PC-9 (cell line): ENCODE measurements at regions not wholly inside any gene's neighbourhood (a gene's known extent, or its start where the extent isn't known, plus 50 kb on each side); places are given as distances from the start of the nearest gene placed in this dataset.

Source experiments
- BruUV-seq: library from RNA; stranded (reverse); fragments of 400-500 nt; replicated peaks from 2 replicates; lab custom pipeline; 2021; lab: Mats Ljungman, UMichigan
- CTCF ChIA-PET: fragments of 300-600 bp; sonication (Branson Sonifier 250); formaldehyde crosslinking; loops from one replicate; lab custom pipeline; 2022; ENCODE audit warnings: antibody characterized with exemption; lab: Charles Lee
- POLR2A ChIA-PET: fragments of 300-600 bp; sonication (Branson Sonifier 250); formaldehyde crosslinking; loops from one replicate; lab custom pipeline; 2022; ENCODE audit warnings: antibody characterized with exemption; ENCODE audit not compliant: unreplicated experiment; lab: Charles Lee
- DNase-seq, 2 experiments: peaks; one replicate each; pipeline versions ENCODE4 v3.0.0 to v3.0.0-alpha.2; 2015 to 2022; ENCODE audit warnings: mixed read lengths in 1 of 2
- H2AFZ ChIP-seq: fragments of 200-600 bp; sonication (generic); 2 replicates; pipeline ENCODE4 v1.8.1; 2017; ENCODE audit warnings: antibody characterized with exemption
- H3F3A ChIP-seq: fragments of 200-600 bp; sonication (generic); 2 replicates; pipeline ENCODE4 v1.8.1; 2017; ENCODE audit warnings: antibody characterized with exemption, mild to moderate bottlenecking, low read depth; ENCODE audit not compliant: insufficient read depth
- H3K27ac ChIP-seq: fragments of 200-600 bp; sonication (generic); 2 replicates; pipeline ENCODE4 v1.6.1; 2016; ENCODE audit warnings: mixed run types
- H3K27me3 ChIP-seq: fragments of 200-600 bp; sonication (generic); 2 replicates; pipeline ENCODE4 v1.6.1; 2016; ENCODE audit warnings: low read depth, mixed run types; ENCODE audit not compliant: insufficient read depth
- H3K36me3 ChIP-seq: fragments of 200-600 bp; sonication (generic); 2 replicates; pipeline ENCODE4 v1.6.1; 2016; ENCODE audit warnings: low read depth, mixed run types
- H3K4me1 ChIP-seq: fragments of 200-600 bp; sonication (generic); replicated peaks from 2 replicates; pipeline ENCODE4 v1.6.1; 2016; ENCODE audit warnings: mixed run types; ENCODE audit not compliant: insufficient read depth
- H3K4me2 ChIP-seq: fragments of 200-600 bp; sonication (generic); 2 replicates; pipeline ENCODE4 v1.6.1; 2017; ENCODE audit warnings: mixed run types
- H3K4me3 ChIP-seq: fragments of 200-600 bp; sonication (generic); 2 replicates; pipeline ENCODE4 v1.6.1; 2016; ENCODE audit warnings: mixed run types
- H3K79me2 ChIP-seq: fragments of 200-600 bp; sonication (generic); 2 replicates; pipeline ENCODE4 v1.6.1; 2017; ENCODE audit warnings: low read depth, mixed run types
- H3K9me2 ChIP-seq: fragments of 200-600 bp; sonication (generic); 2 replicates; pipeline ENCODE4 v1.8.1; 2017; ENCODE audit warnings: mild to moderate bottlenecking; ENCODE audit not compliant: insufficient read depth
- H3K9me3 ChIP-seq: fragments of 200-600 bp; sonication (generic); 2 replicates; pipeline ENCODE4 v1.8.1; 2016; ENCODE audit warnings: low read depth; ENCODE audit not compliant: insufficient read depth
- H4K20me1 ChIP-seq: fragments of 200-600 bp; sonication (generic); 2 replicates; pipeline ENCODE4 v1.8.1; 2017; ENCODE audit not compliant: insufficient read depth
- CTCF ChIP-seq: fragments of 200-600 bp; sonication (generic); conservative IDR thresholded peaks from 2 replicates; pipeline ENCODE4 v1.6.1; 2017; ENCODE audit warnings: mixed run types, antibody characterized with exemption, mild to moderate bottlenecking, moderate library complexity
- EZH2 ChIP-seq: fragments of 200-600 bp; sonication (generic); IDR thresholded peaks from 2 replicates; pipeline ENCODE4 v1.8.0; 2017; ENCODE audit warnings: antibody characterized with exemption, low read depth
- intact Hi-C: fragments of 100-400 bp; cut with micrococcal nuclease; formaldehyde crosslinking; loops from one replicate; pipeline ENCODE4 v1.10.0; 2022; ENCODE audit not compliant: unreplicated experiment

GRCh38 chr9:20043035-20043434 is 254.2 kb upstream of the SLC24A2 start:
- TF ChIP-seq EZH2 (no peak), CTCF (no peak)
- DNase-seq = no peak
- no TSS peak for BruUV-seq
- H3K79me2 ChIP-seq = no peaks in the 10 kb centered on the region
- no peaks in the 10 kb centered on the region for H3K9me2 ChIP-seq
- no peak overlapping the region for H3K27ac ChIP-seq
- no peaks in the 10 kb centered on the region for H3K27me3 ChIP-seq
- no peaks in the 10 kb centered on the region for H3K9me3 ChIP-seq
- H3K36me3 ChIP-seq = no peaks in the 10 kb centered on the region
- intact Hi-C loops = no loop called here
- H2AFZ ChIP-seq = no peak overlapping the region
- no peaks in the 10 kb centered on the region for H3F3A ChIP-seq
- H3K4me3 ChIP-seq = no peak overlapping the region
- H3K4me1 ChIP-seq = no peaks in the 10 kb centered on the region
- no peaks in the 10 kb centered on the region for H4K20me1 ChIP-seq
- no peak overlapping the region for H3K4me2 ChIP-seq
- ChIA-PET POLR2A (no interaction called here), CTCF (no interaction called here)

- intact Hi-C loops = no loop called here
- H3K36me3 ChIP-seq = no peaks in the 10 kb centered on the region
- H2AFZ ChIP-seq = no peak overlapping the region
- no TSS peak for BruUV-seq
- H3K9me2 ChIP-seq = no peaks in the 10 kb centered on the region
- H3K4me2 ChIP-seq = no peak overlapping the region
- DNase-seq = no peak
- no peaks in the 10 kb centered on the region for H3K27me3 ChIP-seq
- ChIA-PET CTCF (no interaction called here), POLR2A (no interaction called here)
- H4K20me1 ChIP-seq = no peaks in the 10 kb centered on the region
- no peaks in the 10 kb centered on the region for H3K79me2 ChIP-seq
- H3K9me3 ChIP-seq = no peaks in the 10 kb centered on the region
- H3K4me3 ChIP-seq = no peak overlapping the region
- no peaks in the 10 kb centered on the region for H3K4me1 ChIP-seq
- no peak for TF ChIP-seq CTCF
- no peak for TF ChIP-seq EZH2
- no peaks in the 10 kb centered on the region for H3F3A ChIP-seq
- H3K27ac ChIP-seq = no peak overlapping the region
Measured at GRCh38 chr9:20042128-20042711, 253.4 kb upstream of the SLC24A2 start.

- ChIA-PET CTCF (no interaction called here), POLR2A (no interaction called here)
- Histone ChIP-seq H3F3A (no peaks in the 10 kb centered on the region), H3K4me2 (no peak overlapping the region), H4K20me1 (no peaks in the 10 kb centered on the region), H3K9me3 (no peaks in the 10 kb centered on the region), H3K27ac (no peak overlapping the region), H3K4me1 (no peaks in the 10 kb centered on the region), H3K4me3 (no peak overlapping the region), H2AFZ (no peak overlapping the region), H3K36me3 (no peaks in the 10 kb centered on the region), H3K27me3 (no peaks in the 10 kb centered on the region), H3K79me2 (no peaks in the 10 kb centered on the region), H3K9me2 (no peaks in the 10 kb centered on the region)
- no peak for DNase-seq
- intact Hi-C loops = no loop called here
- no peak for TF ChIP-seq CTCF
- no peak for TF ChIP-seq EZH2
- BruUV-seq = no TSS peak
Measured at GRCh38 chr9:20041697-20042081, 252.9 kb upstream of the SLC24A2 start.
